BJ (cell line): ENCODE measurements at regions not wholly inside any gene's neighbourhood (a gene's known extent, or its start where the extent isn't known, plus 50 kb on each side); places are given as distances from the start of the nearest gene placed in this dataset.

ENCODE experiments used
- CTCF ChIA-PET: fragments of 350-600 bp; formaldehyde crosslinking; extraction: SDS; loops from one replicate; lab custom pipeline; 2021; ENCODE audit warnings: antibody characterized with exemption, inconsistent platforms; lab: Yijun Ruan, JAX
- POLR2A ChIA-PET: fragments of 300-600 bp; sonication (Branson Sonifier 250); formaldehyde crosslinking; extraction: SDS; loops from one replicate; lab custom pipeline; 2021; ENCODE audit warnings: antibody characterized with exemption; lab: Charles Lee
- DNase-seq: peaks from one replicate; pipeline ENCODE4 v3.0.0-alpha.2; 2011; ENCODE audit warnings: low read depth
- H3K27me3 ChIP-seq: 2 replicates; pipeline ENCODE4 v1.6.0; 2011; ENCODE audit warnings: low read length; ENCODE audit not compliant: control insufficient read depth, insufficient read depth
- H3K36me3 ChIP-seq: 2 replicates; pipeline ENCODE4 v1.5.1; 2011; ENCODE audit warnings: low read length; ENCODE audit not compliant: control insufficient read depth, insufficient read depth
- H3K4me3 ChIP-seq: 2 replicates; pipeline ENCODE4 v1.5.1; 2011; ENCODE audit warnings: low read depth, mild to moderate bottlenecking, control low read depth, low read length
- CTCF ChIP-seq: IDR thresholded peaks from 2 replicates; pipeline ENCODE4 v1.5.1; 2011; ENCODE audit warnings: low read depth, mild to moderate bottlenecking, control low read depth, inconsistent platforms, low read length, moderate library complexity; ENCODE audit not compliant: insufficient read depth

DNA sequence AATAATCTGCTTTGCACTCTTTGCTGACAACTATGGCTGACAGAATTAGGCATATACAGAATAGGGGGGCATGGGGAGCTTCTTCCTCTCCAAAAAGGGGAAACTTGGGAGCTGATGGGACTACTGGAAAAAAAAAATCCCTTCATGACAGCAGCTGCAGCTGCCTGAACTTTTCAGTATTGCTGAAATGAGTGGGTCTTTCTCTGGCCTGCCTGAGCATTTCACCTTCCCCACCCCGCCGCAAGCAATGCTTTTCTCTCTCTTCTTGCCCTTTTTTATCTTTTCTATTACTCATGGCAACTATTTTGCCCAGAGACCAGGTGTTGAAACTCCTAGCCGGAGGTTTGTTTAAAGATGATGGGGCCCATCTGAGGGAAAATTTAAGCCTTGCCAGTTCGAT lies 244.9 kb downstream of the SEMA3D start:
- TF ChIP-seq CTCF: no peak
- H3K36me3 ChIP-seq: no peaks in the 10 kb centered on the region
- no peak overlapping the region for H3K4me3 ChIP-seq
- H3K27me3 ChIP-seq: no peaks in the 10 kb centered on the region
- no peak for DNase-seq
- POLR2A ChIA-PET: no interaction called here
- CTCF ChIA-PET: no interaction called here

DNA sequence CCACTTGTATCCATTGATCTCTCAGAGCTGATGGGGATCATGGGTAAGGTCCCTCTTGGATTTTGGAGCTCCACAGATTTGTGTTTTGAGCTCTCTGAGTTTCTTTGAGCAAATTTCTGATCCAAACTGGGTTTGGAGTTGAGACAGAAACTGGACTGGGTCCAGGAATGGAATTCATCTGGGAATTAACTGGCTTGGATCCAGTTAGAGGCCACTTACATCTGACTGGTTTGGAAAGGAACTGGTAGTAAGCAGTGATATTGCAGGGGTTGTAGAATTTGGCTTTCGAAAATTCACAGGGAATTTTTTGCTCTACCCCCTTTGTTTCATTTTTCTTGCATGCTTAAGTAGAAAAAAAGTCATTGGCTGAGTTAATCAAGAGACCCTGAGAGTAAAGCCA lies 245.6 kb downstream of the SEMA3D start:
- H3K4me3 ChIP-seq: no peak overlapping the region
- ChIA-PET CTCF (interaction anchor here (0.9 kb wide), 1 partner anchor 18 kb away, joined by 3 read pairs; no protein-coding TSS in a partner anchor), POLR2A (no interaction called here)
- H3K36me3 ChIP-seq: no peaks in the 10 kb centered on the region
- no peak for TF ChIP-seq CTCF
- no peak for DNase-seq
- no peaks in the 10 kb centered on the region for H3K27me3 ChIP-seq

GRCh38 chr7:84939888-84940287 lies 247.0 kb downstream of the SEMA3D start:
- no peak for TF ChIP-seq CTCF
- ChIA-PET CTCF (no interaction called here), POLR2A (no interaction called here)
- Histone ChIP-seq H3K27me3 (no peaks in the 10 kb centered on the region), H3K4me3 (no peak overlapping the region), H3K36me3 (no peaks in the 10 kb centered on the region)
- no peak for DNase-seq

DNA sequence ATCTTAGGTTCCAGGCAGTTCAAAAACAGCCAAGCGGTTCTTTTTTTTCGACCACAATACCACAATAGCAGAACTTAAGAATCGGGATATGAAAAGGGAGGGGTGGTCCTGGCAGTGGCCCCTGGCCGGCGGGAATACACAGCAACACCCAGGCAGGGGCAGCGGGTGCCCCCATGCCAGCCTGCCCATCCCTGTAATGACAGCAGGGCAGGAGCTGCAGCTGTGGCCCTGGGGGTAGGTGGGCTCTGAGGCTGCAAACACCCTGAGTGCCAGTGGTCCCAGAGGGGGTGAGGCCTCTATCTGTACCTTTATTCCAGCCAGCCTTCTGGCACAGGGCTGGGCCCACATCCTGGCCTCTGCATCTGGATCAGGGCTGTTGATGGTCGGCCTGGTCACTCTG lies 247.4 kb downstream of the SEMA3D start:
- H3K4me3 ChIP-seq: no peak overlapping the region
- no peaks in the 10 kb centered on the region for H3K36me3 ChIP-seq
- CTCF ChIA-PET: no interaction called here
- no peak for DNase-seq
- TF ChIP-seq CTCF: no peak
- POLR2A ChIA-PET: no interaction called here
- H3K27me3 ChIP-seq: no peaks in the 10 kb centered on the region

DNA sequence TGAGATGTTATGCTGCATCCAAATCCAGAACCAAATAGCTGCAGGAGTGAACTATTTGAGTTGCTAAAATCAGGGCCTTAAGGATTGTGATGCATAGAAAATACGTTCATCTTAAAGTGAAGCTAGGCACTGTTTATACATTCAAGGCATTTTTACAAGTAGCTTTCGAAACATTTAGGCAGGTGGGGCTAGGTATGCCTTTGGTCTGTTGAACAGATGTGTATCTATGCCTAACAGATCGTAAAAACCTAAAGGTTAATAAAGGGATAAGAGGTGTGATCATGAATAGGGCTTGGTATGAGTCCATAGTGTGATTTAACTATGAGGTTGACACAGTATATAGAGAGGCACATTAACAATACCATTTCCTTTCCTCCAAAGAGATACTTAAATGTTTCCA lies 262.5 kb downstream of the SEMA3D start:
- ChIA-PET POLR2A (no interaction called here), CTCF (no interaction called here)
- DNase-seq: no peak
- no peak for TF ChIP-seq CTCF
- H3K36me3 ChIP-seq: no peaks in the 10 kb centered on the region
- no peaks in the 10 kb centered on the region for H3K27me3 ChIP-seq
- no peak overlapping the region for H3K4me3 ChIP-seq
